Heart right ventricle (tissue), 16 donors: ENCODE measurements at regions not wholly inside any gene's neighbourhood (a gene's known extent, or its start where the extent isn't known, plus 50 kb on each side); places are given as distances from the start of the nearest gene placed in this dataset.
"Not testable (repeated sequence)": the region's sequence is repeated elsewhere in the genome, so short reads cannot be mapped to it uniquely, and the experiment has no call there.

ENCODE experiments used
- ATAC-seq, 8 donors: fragments of 200-7000 bp; cut with Tn5 transposase; one replicate each; pipeline ENCODE4 v1.9.1; 2020; ENCODE audit warnings: mild to moderate bottlenecking in 8 of 8, moderate library complexity in 8 of 8, moderate number of reproducible peaks in 1 of 8
- DNase-seq, 2 donors: peaks; one replicate each; pipeline ENCODE4 v3.0.0-alpha.2; 2020
- H3K27ac ChIP-seq, 10 donors: fragments of 200-600 bp; sonication (generic) in 2 of 10; one replicate each; pipeline versions ENCODE4 v1.5.0 to v1.8.0; 2020 to 2022; ENCODE audit warnings: mild to moderate bottlenecking in 3 of 10
- H3K27me3 ChIP-seq, 7 donors: fragments of 200-600 bp; one replicate each; pipeline ENCODE4 v1.8.0; 2021 to 2022; ENCODE audit warnings: mild to moderate bottlenecking in 2 of 7
- H3K36me3 ChIP-seq, 9 donors: fragments of 200-600 bp; sonication (generic) in 1 of 9; one replicate each; pipeline versions ENCODE4 v1.5.0 to v1.8.0; 2020 to 2022; ENCODE audit warnings: mild to moderate bottlenecking in 2 of 9
- H3K4me1 ChIP-seq, 9 donors: fragments of 200-600 bp; sonication (generic) in 1 of 9; one replicate each; pipeline versions ENCODE4 v1.5.0 to v1.8.0; 2020 to 2022; ENCODE audit warnings: mild to moderate bottlenecking in 4 of 9
- H3K4me3 ChIP-seq, 10 donors: fragments of 200-600 bp; sonication (generic) in 2 of 10; one replicate each; pipeline versions ENCODE4 v1.5.0 to v1.8.0; 2020 to 2022; ENCODE audit warnings: mild to moderate bottlenecking in 7 of 10, moderate library complexity in 2 of 10
- H3K9me3 ChIP-seq, 11 donors: fragments of 200-600 bp in 10 of 11; sonication (generic) in 2 of 11; one replicate each; pipeline versions ENCODE4 v1.5.0 to v1.8.0; 2013 to 2022; ENCODE audit warnings: mild to moderate bottlenecking in 2 of 11, control low read depth in 1 of 11, moderate library complexity in 1 of 11
- CTCF ChIP-seq, 9 donors: fragments of 200-600 bp; sonication (generic) in 2 of 9; IDR thresholded peaks; one replicate each; pipeline versions ENCODE4 v1.5.0 to v1.8.0; 2021 to 2022; ENCODE audit warnings: antibody characterized with exemption in 9 of 9, mild to moderate bottlenecking in 5 of 9, moderate library complexity in 1 of 9
- WGBS, 2 donors: extraction: QIAGEN DNeasy Blood & Tissue Kit; methylation state at CpG; one replicate each; pipeline ENCODE4 v1.1.7; 2013; ENCODE audit warnings: inconsistent platforms in 1 of 2; 5-methylcytosine and 5-hydroxymethylcytosine counted together
- intact Hi-C, 10 donors: fragments of 100-400 bp; cut with DNase I; formaldehyde crosslinking; loops; one replicate each; pipeline versions ENCODE4 v1.11.1 to v1.14.2; 2022
- donor health status: Arrhythmogenic right ventricular cardiomyopathy.
- donor health status: ischemic (EF 13 %, LVEDD 7.1; RV severe dilation, severe dysfunction).
- donor health status: healthy with polysubstance abuse.
- donor health status: DM: no; HTN: yes; CAD: no.
- donor health status: DM: no; HTN: no; CAD: no.
- donor health status: ischemic (EF 25% LVEDD 6.9; RV normal size, moderate dysfunction).
- donor health status: ischemic (EF 25% LVEDD 5.7; RV mildly dilated, moderate dysfunction).
- donor health status: healthy.
- donor health status: DM: yes; HTN: yes; CAD: no.
- donor health status: Ischemic cardiomyopathy.
- donor health status: ischemic (EF 35%, LVEDD 5.7; RV mildly dilated, moderate dysfunction).
- donor health status: nonischemic (EF 11% LVEDD 7.7; RV severe dilation, severe dysfunction).
- donor health status: DM: yes; HTN: yes; CAD: no.
- donor health status: PGD.
- donor health status: ischemic (EF 29% LVEDD 5.4; RV normal size, mild dysfunction).
- donor health status: nonischemic (EF 23%, LVEDD 6.1; RV moderate dilation, normal function).

- no peak for TF ChIP-seq CTCF (IDR thresholded peaks at IDR 0.05)
- peaks cover 0 to 12% (median 0%) of the 10 kb centered on the region in 9 donors for H3K4me1 ChIP-seq
- H3K27me3 ChIP-seq, result no peaks in the 10 kb centered on the region
- H3K27ac ChIP-seq, result no peak overlapping the region
- intact Hi-C loops, result loop anchor here in 1 of 10 donors (2.0 kb wide), 1 partner anchor 39 kb away; no protein-coding TSS in a partner anchor
- DNase-seq (no peak), ATAC-seq (no peak)
- no peak overlapping the region for H3K4me3 ChIP-seq
- no peaks in the 10 kb centered on the region for H3K9me3 ChIP-seq
- 51 to 62% methylated on average over 16 of the region's 16 CpGs for WGBS, 2 donors
- no peaks in the 10 kb centered on the region for H3K36me3 ChIP-seq
Observed at GRCh38 chr3:70703305-70704102, 391.1 kb upstream of the MDFIC2 start.

GRCh38 chr3:70702132-70702531, 389.7 kb upstream of the MDFIC2 start:
- Histone ChIP-seq H3K36me3 (no peaks in the 10 kb centered on the region), H3K4me3 (no peak overlapping the region), H3K9me3 (no peaks in the 10 kb centered on the region), H3K27ac (no peak overlapping the region), H3K4me1 (peaks cover 0 to 12% (median 0%) of the 10 kb centered on the region in 9 donors), H3K27me3 (no peaks in the 10 kb centered on the region)
- DNase-seq, result no peak
- ATAC-seq, result no peak
- 60 to 72% methylated on average over 2 of the region's 2 CpGs for WGBS, 2 donors
- intact Hi-C loops, result loop anchor here in 1 of 10 donors (2.0 kb wide), 1 partner anchor 41 kb away; no protein-coding TSS in a partner anchor
- TF ChIP-seq CTCF (IDR thresholded peaks at IDR 0.05), result no peak

GRCh38 chr3:70684701-70685100, 372.3 kb upstream of the MDFIC2 start:
- intact Hi-C loops, result no loop called here
- DNase-seq, result no peak
- WGBS, 2 donors, result 76 to 86% methylated on average over 1 of the region's 1 CpG

GRCh38 chr3:70675810-70676209, 363.4 kb upstream of the MDFIC2 start:
- H3K36me3 ChIP-seq, H3K27me3 ChIP-seq, DNase-seq, H3K4me1 ChIP-seq, H3K27ac ChIP-seq, intact Hi-C loops, H3K4me3 ChIP-seq, ATAC-seq: not testable (repeated sequence)
- WGBS, 2 donors, result 89 to 92% methylated on average over 2 to 3 of the region's 3 CpGs
- H3K9me3 ChIP-seq, result peaks cover 0 to 16% (median 0%) of the 10 kb centered on the region in 11 donors

More at GRCh38 chr3:70684701-70685100, 372.3 kb upstream of the MDFIC2 start:
- Histone ChIP-seq H3K27me3 (peaks cover 0 to 5% (median 0%) of the 10 kb centered on the region in 7 donors), H3K4me3 (no peak overlapping the region), H3K27ac (no peak overlapping the region), H3K36me3 (no peaks in the 10 kb centered on the region), H3K9me3 (no peaks in the 10 kb centered on the region), H3K4me1 (no peaks in the 10 kb centered on the region)
- TF ChIP-seq CTCF (IDR thresholded peaks at IDR 0.05), result no peak
- ATAC-seq, result no peak
